D341Med (cell line): ENCODE measurements at regions not wholly inside any gene's neighbourhood (a gene's known extent, or its start where the extent isn't known, plus 50 kb on each side); places are given as distances from the start of the nearest gene placed in this dataset.
"Not testable (repeated sequence)": the region's sequence is repeated elsewhere in the genome, so short reads cannot be mapped to it uniquely, and the experiment has no call there.

Experiments used
- DNase-seq: peaks from one replicate; pipeline ENCODE4 v3.0.0; 2012; ENCODE audit warnings: low spot score

DNA sequence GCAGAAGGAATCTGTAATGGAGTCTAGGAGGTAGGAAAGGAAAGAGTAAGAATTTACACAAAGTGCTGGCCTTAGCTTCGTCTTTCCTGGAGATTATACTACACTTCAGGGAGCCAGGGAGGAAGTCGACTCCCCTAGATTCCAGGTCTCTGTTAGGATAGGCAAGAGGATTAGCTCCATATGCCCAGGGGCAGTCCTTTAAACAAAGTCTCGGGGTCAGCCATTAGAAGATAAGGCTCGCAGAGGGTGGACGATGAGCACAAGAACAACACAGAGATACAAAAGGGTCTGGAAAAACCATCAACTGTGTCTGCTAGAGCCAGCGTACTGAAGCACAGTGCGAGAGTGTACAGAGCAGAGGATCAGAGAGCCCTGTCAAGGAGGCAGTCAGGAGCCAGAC, 344.7 kb upstream of the TNC start:
- no peak for DNase-seq

DNA sequence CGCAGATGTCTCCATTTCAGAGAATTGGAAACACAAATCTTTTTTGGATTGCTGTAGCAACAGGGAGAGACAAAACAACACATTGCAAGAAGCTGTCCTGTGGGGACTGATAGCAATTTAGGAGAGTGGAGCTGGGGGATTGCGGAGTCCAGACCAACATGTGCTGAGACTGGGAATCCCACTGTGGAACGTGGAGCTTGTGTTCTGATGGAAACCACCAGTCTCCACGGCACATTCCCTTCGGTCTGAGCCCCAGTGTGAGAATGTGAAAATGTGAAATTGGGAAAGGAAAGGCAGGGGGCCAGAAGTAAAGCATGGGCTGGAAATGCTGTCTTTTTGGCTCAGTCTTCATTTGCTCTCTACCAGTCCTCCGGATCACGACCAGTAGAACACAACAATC, 348.8 kb upstream of the TNC start:
- DNase-seq: no peak

DNA sequence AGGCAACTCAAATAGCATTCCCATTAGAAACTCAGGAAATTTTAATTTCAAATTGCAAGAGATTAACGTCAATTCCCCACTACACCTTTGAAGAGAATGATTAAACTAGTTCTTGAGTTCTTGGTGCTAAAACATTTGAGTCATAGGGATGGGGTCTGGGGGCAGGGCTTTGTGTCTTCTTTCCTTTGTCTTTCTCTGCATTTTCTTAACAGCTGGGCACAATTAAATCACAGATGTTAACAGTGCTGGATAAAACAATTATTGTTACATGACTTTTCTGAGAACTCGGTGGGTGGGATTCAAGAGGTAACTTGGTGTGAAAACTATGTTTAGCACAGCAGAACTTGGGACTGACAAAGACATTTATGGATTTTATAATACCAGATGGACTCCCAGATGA, 351.9 kb upstream of the TNC start:
- no peak for DNase-seq

DNA sequence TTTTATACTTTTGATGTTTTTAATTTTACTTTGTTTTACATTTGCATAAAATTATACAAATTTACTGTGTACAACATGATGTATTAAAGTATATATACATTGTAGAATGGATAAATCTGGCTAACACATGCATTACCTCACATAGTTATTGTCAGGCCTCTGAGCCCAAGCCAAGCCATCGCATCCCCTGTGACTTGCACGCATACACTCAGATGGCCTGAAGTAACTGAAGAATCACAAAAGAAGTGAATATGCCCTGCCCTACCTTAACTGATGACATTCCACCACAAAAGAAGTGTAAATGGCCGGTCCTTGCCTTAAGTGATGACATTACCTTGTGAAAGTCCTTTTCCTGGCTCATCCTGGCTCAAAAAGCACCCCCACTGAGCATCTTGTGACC, 355.1 kb upstream of the TNC start:
- DNase-seq: not testable (repeated sequence)

DNA sequence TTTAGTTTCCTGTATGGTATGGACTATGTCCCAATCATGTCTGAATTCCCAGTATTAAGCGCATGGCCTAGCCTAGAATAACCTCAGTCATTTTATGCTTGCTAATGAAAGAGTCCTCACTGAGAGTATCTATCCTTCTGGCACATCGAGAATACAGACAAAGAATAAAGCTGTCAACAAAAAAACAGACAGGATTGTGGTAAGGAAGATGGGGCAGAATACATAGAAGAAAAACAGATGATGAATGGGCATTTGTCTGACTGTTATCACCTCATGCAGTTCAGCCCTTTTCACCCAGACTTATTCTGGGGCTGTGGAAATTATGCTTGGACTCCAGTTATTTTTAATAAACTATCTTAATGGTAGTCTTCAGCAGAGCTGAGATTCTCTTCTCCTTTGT, 363.8 kb upstream of the TNC start:
- no peak for DNase-seq

DNA sequence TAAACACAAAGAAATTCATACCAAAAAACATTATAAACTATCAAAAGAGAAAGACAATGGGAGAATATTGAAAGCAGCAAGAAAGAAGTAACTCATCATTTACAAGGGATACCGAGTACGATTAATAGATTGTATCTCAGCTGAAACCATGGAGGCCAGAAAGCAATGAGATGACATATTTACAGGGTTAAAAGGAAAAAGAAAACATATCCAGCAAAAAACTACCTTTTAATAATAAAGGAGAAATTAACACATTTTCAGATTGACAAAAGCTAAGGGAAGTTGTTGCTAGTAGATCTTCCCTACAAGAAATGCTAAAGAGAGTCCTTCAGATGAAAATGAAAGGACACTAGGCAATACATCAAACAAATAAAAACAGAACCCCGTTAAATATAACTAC, 364.8 kb upstream of the TNC start:
- no peak for DNase-seq

DNA sequence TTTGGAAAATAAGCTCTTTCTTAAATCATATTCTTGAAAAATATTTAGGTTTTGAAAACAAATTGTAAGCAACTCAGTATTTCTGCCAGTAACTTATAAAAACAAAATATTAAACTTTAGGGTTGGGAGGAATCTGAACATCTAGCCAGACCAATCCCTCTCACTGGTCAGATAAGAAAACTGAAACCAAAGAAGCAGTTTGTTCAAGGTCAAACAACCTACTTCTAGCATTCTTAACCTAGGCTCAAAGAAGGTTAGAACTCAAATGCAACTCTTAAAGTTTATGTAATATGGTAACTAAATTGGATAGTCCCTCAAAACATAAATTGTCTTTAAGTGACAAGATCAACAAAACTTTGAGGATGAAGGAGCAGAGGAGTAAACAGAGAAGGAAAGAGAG, 374.9 kb upstream of the TNC start:
- DNase-seq: no peak

DNA sequence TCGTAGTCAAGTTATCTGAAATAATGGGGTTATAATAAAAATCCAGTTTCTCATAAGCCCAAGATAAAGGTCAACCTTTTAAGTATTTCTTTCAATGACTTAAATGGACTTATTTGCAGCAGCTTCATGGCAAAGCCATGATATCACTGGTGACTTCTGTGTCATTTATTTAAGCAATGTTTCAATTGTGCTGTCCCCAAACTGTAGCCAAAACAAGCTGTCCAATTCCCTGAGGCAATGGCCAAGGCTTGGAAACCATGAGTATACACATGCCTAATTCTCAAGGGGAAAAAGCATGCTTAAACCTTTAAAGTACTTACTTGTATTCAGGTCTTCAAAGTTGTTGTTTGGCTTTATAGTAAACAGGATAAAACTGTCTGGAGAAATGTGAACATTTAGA, 376.4 kb upstream of the TNC start:
- DNase-seq: no peak

DNA sequence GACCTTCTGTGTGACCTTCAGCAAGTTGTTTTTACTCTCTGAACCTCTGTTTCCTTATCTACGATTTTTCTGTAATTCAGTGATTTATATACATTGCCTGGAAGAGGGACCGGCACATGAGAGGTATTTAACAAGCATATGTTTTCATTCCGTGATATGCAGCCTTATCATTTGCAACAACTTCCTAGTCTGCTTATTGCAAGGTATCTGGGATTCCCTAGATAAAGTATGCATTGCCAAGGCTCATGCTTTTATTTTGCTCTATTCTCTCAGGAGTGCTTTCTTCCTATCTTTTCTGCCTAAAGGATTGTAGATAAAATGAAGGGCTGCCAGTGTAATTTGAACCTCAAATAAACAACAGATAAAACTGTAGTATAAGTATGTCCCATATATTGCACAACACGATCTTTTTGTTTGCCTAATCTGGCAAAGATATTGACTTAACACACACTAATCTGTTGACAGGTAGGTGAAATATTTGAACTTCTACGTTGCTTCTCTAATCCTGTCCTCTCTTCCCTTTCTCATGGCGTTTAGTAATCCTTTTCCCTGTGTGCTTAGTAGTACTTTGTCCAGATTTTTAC, 377.2 kb upstream of the TNC start:
- no peak for DNase-seq

DNA sequence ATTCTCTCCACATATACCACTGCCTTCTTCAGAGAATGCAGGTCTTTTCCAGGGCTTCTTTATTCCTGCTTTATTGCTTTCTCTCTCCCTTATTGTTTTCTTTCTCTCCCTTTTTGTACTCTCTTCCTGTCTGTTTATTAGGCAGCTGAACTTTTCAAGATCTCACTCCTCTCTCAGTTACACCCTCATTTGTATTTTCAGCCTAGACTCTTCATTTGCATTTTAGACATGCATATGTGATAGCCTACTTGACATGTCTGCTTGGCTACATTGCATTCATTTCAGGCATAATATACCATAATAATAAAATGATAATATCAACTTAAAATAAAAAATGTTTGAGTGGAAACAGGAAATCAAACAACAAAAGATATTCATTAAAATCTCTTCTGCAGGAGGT, 377.9 kb upstream of the TNC start:
- no peak for DNase-seq

DNA sequence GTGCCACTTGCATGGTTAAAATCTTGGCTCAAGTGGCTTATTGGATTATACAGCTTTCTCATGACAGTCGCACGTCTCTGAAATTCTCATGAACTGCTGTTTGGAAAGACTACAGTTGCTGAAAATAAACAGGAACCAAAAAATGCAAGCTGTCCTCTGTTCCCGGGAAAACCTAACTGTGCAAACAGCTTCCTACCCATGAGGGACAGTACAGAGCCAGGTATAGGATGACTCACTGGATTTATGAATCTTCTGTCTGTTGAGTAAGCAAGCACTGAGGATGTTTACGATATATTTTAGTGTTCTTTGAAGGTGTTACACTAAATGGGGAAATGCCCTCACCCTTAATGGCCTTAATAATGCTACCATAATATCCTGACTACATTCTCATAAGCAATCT, 380.3 kb upstream of the TNC start:
- DNase-seq: no peak

DNA sequence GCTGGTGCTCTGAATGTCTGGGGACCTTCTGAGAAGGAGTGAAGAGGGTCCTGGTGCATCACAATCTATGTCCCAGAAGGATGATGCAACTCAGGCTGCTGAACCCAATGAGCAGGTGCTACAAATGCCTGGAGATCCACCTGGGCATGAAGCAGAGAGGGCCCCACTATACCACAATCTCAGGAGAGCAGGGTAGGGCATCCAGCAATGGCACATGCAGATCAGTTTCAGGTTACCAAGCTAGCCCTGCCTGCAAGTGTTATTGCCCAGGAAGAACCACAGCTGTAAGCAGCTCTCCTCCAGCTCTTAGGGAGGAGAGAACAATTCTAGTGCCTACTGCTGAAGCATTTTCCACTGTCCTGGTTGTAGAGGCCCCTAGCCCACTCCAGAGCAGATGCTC, 389.2 kb upstream of the TNC start:
- no peak for DNase-seq

DNA sequence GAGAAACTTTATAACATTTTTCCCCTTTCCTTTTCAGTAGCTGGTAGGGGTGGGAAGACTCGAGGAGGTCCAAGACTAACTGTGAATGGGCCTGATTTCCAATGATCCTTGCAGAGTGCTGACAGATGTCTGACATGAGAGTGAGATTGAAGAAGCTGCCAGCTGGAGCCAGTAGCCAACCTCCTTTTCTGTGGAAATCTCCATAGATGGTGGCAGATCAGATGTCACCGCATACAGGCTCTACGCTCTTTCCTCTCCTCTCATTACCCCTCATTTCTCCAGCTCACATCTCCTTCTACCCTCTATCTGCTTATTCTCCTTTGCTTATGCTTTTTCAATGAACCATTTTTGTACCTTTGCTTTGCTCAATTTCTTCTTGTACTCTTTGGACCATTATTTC, 395.2 kb upstream of the TNC start:
- DNase-seq: no peak

DNA sequence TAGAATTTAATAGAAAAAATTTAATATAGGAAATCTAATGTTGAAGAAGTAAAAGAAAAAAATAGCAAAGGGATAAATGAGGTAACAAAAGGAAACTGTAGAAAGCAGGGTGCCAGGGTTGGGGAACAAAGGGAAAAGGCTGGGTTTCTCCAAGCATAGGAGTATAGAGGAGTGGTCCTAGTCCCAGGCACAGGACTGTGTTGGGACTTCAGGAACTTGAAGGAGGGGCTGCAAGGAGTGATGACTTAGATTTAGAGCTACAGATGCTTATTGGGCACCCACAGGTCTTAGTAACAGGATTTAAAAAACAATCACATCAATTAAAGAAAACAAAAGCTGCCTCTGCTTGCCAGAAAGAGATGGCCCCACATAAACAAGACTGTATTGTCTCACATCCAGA, 396.5 kb upstream of the TNC start:
- DNase-seq: no peak

DNA sequence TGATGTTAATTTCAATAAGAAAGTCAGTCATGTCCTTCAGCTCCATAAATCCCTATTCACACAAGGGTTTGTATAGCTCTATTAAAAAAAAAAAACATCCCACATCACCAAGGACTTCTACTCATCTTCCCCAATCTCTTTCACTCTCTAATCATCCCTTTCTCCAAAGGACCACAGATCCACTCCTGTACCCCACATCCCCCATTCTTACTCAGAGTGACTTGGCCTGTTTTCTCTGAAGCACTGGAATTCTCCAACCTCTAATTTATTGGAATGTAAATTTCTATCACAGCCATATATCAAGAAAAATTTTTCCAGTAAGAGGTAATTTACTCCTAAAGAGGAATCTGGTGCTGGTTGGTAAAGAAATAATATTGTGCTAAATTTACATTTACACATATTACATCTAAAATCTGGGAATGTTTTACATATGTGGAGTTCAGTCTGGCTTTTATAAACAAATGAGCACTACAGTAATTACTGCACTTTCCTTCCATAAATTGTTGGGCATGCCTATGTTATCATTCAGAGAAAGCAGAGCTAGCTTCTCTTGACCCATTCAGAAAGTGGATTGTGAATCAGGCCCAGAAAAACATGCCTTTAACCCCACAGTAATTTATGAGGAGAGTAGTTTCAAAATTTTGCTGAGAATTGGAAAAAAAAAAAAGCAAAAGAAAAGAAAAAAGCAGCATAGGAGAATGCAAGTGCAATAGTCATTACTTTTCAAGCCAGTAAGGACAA, 399.5 kb upstream of the TNC start:
- no peak for DNase-seq

DNA sequence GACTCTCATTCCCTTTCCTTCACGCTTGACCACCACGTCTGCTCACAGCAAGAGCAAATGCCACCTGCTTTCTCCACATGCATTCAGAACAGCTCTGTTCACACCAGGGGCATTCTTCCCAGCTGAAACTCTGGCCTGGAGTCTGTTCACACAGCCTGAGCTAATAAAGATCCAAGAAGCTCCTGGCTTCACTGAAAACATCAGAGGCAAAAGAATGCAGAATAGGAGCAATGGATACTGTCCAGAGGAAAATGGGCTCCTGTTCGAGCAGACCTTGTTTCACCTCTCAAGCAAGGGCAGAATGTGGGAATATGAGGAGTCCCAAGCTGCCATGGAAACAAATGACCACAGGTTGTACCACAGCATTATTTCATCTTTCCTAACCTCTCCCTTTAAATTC, 402.7 kb upstream of the TNC start:
- DNase-seq: no peak

DNA sequence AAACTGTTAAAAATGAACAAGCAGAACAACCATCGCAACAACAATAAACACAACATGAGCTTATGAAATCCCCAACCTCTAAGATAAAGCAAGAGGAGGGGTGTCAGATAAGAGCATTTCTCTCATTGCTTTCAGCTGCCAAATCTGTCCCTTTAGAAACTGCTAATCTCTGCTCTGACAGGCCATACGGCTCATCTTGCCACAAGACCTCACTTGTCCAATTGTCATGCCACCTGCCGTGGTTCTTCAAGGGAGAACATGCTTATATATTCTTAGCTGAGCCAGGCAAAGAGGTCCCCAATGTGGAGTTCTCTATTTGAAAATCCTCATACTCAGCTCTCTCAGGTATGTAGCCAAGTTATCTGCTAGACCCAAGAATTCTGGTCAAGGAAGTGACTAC, 405.0 kb upstream of the TNC start:
- DNase-seq: no peak

DNA sequence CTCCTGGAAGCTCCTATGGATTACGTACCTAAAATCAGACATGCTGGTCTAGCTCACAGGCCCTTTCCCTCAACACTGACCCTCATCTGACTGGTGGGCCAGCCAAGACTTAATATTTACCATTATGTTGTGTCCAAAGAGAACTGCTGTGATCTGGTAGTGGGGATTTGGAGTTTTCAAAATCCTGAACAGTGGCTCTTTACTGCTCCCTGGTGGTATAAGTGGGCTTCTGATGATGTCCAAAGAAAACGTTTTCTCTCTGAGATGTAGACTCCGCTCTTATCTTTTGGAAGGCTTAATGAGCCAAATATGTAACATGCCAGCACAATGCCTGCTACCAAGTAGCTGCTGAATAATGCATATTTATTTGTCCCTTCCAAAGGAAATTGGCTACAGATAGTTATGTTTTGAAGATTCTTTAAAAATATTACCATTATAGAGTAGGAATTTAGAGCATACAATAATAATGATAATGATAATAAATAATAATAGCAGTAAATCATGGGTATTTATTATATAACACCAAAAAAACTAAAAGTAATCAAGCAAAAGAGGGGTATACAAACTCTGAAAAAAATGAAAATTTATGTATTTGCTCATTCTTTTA, 406.6 kb upstream of the TNC start:
- no peak for DNase-seq

DNA sequence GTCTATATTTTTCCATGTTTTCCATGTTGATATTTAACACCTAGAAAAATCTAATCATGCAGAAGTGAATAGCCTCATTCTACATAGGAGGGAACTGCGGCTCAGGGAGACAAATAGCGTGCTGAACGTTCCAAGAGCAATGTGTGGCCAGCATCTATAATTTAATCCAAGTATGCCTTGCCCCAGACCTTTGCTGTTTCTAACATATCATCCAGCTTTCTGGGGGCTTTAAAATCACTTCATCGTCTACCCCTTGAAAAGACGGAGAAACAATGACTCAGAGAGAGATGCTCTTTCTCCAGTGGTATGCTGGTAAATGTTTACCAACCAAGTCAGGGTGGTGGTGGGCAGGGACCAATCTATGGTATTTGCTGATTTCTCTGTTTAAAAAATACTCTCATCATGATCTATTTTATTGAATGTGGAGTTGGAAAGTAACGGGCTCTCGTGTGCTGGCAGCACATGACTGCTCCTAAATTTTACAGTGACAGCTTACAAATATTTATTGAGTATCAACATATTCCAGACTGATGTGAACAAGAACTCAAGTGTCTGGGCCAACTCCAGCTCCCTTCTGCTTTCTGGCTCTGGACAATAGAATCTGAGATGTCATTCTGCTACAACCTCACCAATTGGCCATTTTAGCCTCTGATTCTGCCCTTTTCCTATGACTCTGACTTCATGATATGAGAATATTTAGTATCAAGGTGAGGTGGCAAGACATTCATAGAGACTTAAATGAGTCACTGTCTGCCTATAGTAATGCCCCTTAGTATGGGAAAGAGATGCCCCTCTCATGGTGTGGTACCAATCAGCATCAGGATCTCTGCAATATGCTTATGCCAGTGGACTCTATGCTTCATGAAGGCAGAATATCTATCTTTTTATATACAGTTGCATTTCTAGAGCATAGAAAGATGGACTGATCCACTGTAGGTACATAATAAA, 407.4 kb upstream of the TNC start:
- no peak for DNase-seq

DNA sequence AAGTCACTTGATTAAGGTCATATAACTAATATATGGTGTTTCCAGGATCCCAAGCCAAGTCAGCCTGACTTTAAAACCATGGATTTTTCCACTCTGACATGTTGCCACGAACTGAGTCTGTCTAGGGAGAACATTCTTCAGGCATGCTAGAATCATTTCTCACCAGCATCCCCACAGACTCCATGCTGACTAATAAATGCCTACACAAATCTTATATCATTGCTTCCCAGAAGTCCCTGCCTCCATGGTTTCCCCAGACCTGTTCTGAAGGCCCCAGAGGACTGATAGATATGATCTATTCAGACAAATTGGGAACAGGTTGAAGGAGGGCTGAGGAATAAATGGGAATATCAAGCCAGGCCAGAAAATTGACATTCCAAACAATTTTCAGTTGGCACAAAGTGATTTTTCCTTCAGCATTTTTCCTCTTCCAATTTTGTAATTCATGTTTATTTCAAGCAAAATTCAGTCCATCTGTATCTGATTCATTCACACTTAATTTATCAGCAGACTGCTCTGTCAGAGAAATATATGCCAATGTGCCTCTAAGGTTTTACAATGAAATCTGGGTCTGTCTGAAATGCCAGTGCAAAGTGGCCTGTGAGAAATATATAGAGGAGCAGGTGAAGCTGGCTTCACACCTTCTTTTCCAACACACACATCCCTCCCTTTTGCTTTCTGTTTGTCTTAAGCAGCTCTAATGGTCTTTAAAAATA, 413.6 kb upstream of the TNC start:
- no peak for DNase-seq

DNA sequence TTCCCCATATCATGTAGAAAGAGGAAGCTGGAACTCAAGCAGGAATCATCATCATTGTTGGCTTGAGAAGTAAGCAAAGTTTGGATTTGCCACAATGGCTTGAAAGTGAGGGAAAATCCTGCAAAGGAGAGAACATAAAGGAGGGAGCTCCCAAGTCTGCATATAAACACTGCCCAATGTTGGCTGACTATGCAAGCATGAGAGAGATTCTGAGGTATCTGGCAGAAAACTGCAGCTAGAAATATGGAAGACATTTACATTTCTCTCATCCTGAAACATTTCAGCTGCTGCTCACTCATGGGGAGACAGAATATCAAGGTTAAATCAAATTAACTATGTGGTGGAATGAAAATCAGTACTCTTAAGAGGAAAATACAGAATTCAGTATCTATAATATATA, 415.6 kb upstream of the TNC start:
- DNase-seq: no peak

DNA sequence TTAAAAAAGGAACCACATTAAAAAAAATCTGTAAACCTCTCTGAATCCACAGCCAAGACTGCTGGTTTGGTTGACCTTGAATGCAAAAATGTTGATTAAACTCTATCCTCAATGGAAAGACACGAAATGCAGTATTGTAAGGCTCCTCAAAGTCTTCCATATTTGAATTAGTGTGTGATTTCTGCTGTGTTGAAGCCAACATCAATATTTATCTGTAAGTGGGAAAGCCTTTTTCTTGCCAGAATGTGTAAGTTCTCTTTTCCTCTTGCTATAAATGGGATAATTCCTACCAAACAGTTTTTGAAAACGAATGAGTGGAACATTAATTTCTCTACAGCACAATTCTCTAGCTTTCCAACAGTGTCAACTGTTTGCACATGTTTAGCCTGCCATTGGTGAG, 422.1 kb upstream of the TNC start:
- no peak for DNase-seq
